K562 (cell line): ENCODE measurements at regions not wholly inside any gene's neighbourhood (a gene's known extent, or its start where the extent isn't known, plus 50 kb on each side); places are given as distances from the start of the nearest gene placed in this dataset.

Source experiments
- USF1 ChIP-seq: sonication (generic); formaldehyde crosslinking; IDR thresholded peaks from 2 replicates; pipeline ENCODE4 v1.9.0; 2022; ENCODE audit warnings: mild to moderate bottlenecking, missing genetic modification reagents
- ZBTB7A ChIP-seq: IDR thresholded peaks from 2 replicates; pipeline ENCODE4 v1.6.1; 2011; ENCODE audit warnings: low read depth, mild to moderate bottlenecking, low read length, moderate library complexity, borderline replicate concordance; ENCODE audit not compliant: control insufficient read depth
- TF ChIP-seq, protein P1 (sequence below): fragments of 450-650 bp; IDR thresholded peaks from 2 replicates; pipeline ENCODE4 v1.6.1; 2016; ENCODE audit warnings: borderline replicate concordance

DNA sequence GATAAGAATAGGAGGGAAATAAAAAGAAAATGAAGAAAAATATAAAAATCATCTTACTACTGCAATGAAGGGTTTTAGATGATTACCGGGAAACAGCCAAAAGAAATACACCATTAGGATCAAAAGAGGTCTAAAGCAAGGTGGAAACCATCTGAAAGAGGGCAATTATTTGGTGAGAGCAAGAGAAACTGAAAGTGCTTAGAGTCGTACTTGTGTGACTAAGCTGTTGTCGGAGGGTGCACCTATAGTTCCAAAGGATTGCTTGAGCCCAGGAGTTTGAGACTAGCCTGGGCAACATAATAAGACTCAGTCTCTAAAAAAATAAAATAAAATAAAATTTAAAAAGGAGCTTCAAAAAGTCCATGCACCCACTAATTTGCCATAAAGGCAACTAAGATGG is 169.5 kb downstream of the DKK1 start:
- TF ChIP-seq, protein P1, sequence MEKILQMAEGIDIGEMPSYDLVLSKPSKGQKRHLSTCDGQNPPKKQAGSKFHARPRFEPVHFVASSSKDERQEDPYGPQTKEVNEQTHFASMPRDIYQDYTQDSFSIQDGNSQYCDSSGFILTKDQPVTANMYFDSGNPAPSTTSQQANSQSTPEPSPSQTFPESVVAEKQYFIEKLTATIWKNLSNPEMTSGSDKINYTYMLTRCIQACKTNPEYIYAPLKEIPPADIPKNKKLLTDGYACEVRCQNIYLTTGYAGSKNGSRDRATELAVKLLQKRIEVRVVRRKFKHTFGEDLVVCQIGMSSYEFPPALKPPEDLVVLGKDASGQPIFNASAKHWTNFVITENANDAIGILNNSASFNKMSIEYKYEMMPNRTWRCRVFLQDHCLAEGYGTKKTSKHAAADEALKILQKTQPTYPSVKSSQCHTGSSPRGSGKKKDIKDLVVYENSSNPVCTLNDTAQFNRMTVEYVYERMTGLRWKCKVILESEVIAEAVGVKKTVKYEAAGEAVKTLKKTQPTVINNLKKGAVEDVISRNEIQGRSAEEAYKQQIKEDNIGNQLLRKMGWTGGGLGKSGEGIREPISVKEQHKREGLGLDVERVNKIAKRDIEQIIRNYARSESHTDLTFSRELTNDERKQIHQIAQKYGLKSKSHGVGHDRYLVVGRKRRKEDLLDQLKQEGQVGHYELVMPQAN: no peak
- TF ChIP-seq USF1 (no peak), ZBTB7A (no peak)
